BE2C (cell line): ENCODE measurements at regions not wholly inside any gene's neighbourhood (a gene's known extent, or its start where the extent isn't known, plus 50 kb on each side); places are given as distances from the start of the nearest gene placed in this dataset.
"Not testable (repeated sequence)": the region's sequence is repeated elsewhere in the genome, so short reads cannot be mapped to it uniquely, and the experiment has no call there.

Experiments
- DNase-seq: peaks from one replicate; pipeline ENCODE4 v3.0.0-alpha.2; 2020
- H3K27me3 ChIP-seq: fragments of 250-450 bp; sonication (Bioruptor Pico); 2 replicates; pipeline ENCODE4 v1.5.1; 2020; ENCODE audit warnings: mild to moderate bottlenecking
- H3K36me3 ChIP-seq: fragments of 250-450 bp; sonication (Bioruptor Pico); 2 replicates; pipeline ENCODE4 v1.5.1; 2020; ENCODE audit warnings: mild to moderate bottlenecking
- H3K4me1 ChIP-seq: fragments of 250-450 bp; sonication (Bioruptor Pico); 2 replicates; pipeline ENCODE4 v1.5.1; 2020
- H3K4me3 ChIP-seq: 2 replicates; pipeline ENCODE4 v1.5.1; 2011; ENCODE audit warnings: low read depth, low read length
- H3K9me3 ChIP-seq: fragments of 250-450 bp; sonication (Bioruptor Pico); 2 replicates; pipeline ENCODE4 v1.5.1; 2020
- CTCF ChIP-seq: IDR thresholded peaks from 2 replicates; pipeline ENCODE4 v1.5.1; 2012; ENCODE audit warnings: mild to moderate bottlenecking, low read depth, low read length

GRCh38 chr13:110980921-110981320, 66.1 kb upstream of the ANKRD10 start:
- Histone ChIP-seq H3K9me3 (no peaks in the 10 kb centered on the region), H3K27me3 (peaks cover 10% of the 10 kb centered on the region; the same call in 1 of the 2 replicates)
- DNase-seq: no peak

GRCh38 chr13:110979149-110979548, 64.3 kb upstream of the ANKRD10 start:
- not testable (repeated sequence) for H3K4me3 ChIP-seq, DNase-seq, H3K36me3 ChIP-seq, H3K9me3 ChIP-seq, H3K4me1 ChIP-seq
- H3K27me3 ChIP-seq: peaks cover 13% of the 10 kb centered on the region

More at GRCh38 chr13:110980921-110981320, 66.1 kb upstream of the ANKRD10 start:
- no peak for TF ChIP-seq CTCF
- Histone ChIP-seq H3K4me3 (no peak overlapping the region), H3K36me3 (no peaks in the 10 kb centered on the region), H3K4me1 (peaks cover 15% of the 10 kb centered on the region)

- Histone ChIP-seq H3K4me1 (no peaks in the 10 kb centered on the region; the same call in 1 of the 2 replicates), H3K9me3 (no peaks in the 10 kb centered on the region), H3K36me3 (no peaks in the 10 kb centered on the region), H3K4me3 (no peak overlapping the region), H3K27me3 (peaks cover 19% of the 10 kb centered on the region)
- DNase-seq: no peak
- TF ChIP-seq CTCF: no peak
Observed at GRCh38 chr13:110978390-110978789, 63.5 kb upstream of the ANKRD10 start.

- DNase-seq: no peak
- H3K4me3 ChIP-seq: no peak overlapping the region
- no peak for TF ChIP-seq CTCF
- no peaks in the 10 kb centered on the region for H3K36me3 ChIP-seq
- H3K4me1 ChIP-seq: no peaks in the 10 kb centered on the region
- no peaks in the 10 kb centered on the region for H3K9me3 ChIP-seq
- H3K27me3 ChIP-seq: peaks cover 25% of the 10 kb centered on the region
Observed at GRCh38 chr13:110976785-110977184, 61.9 kb upstream of the ANKRD10 start.

GRCh38 chr13:110973007-110973700, 58.3 kb upstream of the ANKRD10 start:
- Histone ChIP-seq H3K4me1 (no peaks in the 10 kb centered on the region), H3K36me3 (no peaks in the 10 kb centered on the region), H3K9me3 (no peaks in the 10 kb centered on the region), H3K27me3 (peaks cover 34% of the 10 kb centered on the region), H3K4me3 (no peak overlapping the region)
- no peak for DNase-seq
- TF ChIP-seq CTCF: no peak

- Histone ChIP-seq H3K9me3 (no peaks in the 10 kb centered on the region), H3K4me1 (no peaks in the 10 kb centered on the region), H3K4me3 (no peak overlapping the region), H3K27me3 (peaks cover 36% of the 10 kb centered on the region), H3K36me3 (no peaks in the 10 kb centered on the region)
- DNase-seq: no peak
- no peak for TF ChIP-seq CTCF
Observed at GRCh38 chr13:110971486-110971885, 56.6 kb upstream of the ANKRD10 start.

- DNase-seq, H3K36me3 ChIP-seq, H3K4me1 ChIP-seq, H3K4me3 ChIP-seq, H3K9me3 ChIP-seq: not testable (repeated sequence)
- H3K27me3 ChIP-seq: peaks cover 20% of the 10 kb centered on the region
Observed at GRCh38 chr13:110967156-110967855, 52.4 kb upstream of the ANKRD10 start.
